ENCODE measurements at regions not wholly inside any gene's neighbourhood (a gene's known extent, or its start where the extent isn't known, plus 50 kb on each side); places are given as distances from the start of the nearest gene placed in this dataset.

- Histone ChIP-seq H3K9me3 (replicated peaks; ENCODE audit: control insufficient read depth, insufficient read depth, low read depth, low read length) (no peaks in the 10 kb centered on the region), H3K4me1 (replicated peaks in 1 of 2; ENCODE audit: control insufficient read depth in 2 of 2, insufficient read depth in 2 of 2, low read length in 2 of 2) (no peaks in the 10 kb centered on the region), H3K27ac (ENCODE audit: extremely low read depth, low read depth, low read length) (no peak overlapping the region), H3K27me3 (ENCODE audit: control insufficient read depth in 2 of 2, insufficient read depth in 2 of 2, low read length in 2 of 2) (no peaks in the 10 kb centered on the region), H4K20me1 (replicated peaks; ENCODE audit: control insufficient read depth, insufficient read depth, low read length) (no peaks in the 10 kb centered on the region), H3K4me2 (ENCODE audit: insufficient read depth, low read length) (no peak overlapping the region), H3K4me3 (no peak overlapping the region), H3K36me3 (ENCODE audit: control insufficient read depth, insufficient read depth, low read length) (no peaks in the 10 kb centered on the region), H2AFZ (ENCODE audit: low read depth, low read length) (no peak overlapping the region), H3K79me2 (ENCODE audit: control insufficient read depth, insufficient read depth, low read length) (no peaks in the 10 kb centered on the region), H3K9me1 (ENCODE audit: control insufficient read depth, insufficient read depth, low read length) (no peaks in the 10 kb centered on the region), H3K9ac (ENCODE audit: insufficient read depth in 1 of 2, low read depth in 2 of 2, low read length in 2 of 2) (no peak overlapping the region)
- CTCF ChIA-PET (ENCODE audit: low intra/inter-chr PET ratio): no interaction called here
- DNase-seq (ENCODE audit: extremely low read depth in 1 of 4, low spot score in 3 of 4) (no peak), ATAC-seq (no peak), FAIRE-seq (no peak)
- TF ChIP-seq KLF16 (IDR thresholded peaks at IDR 0.05) (no peak), MCM5 (IDR thresholded peaks at IDR 0.05; ENCODE audit: low read depth) (no peak)
- intact Hi-C loops (cut with micrococcal nuclease) (no loop called here), in situ Hi-C loops (cut with MboI) (no loop called here)
- no TSS peak for BruUV-seq (replicated peaks)
- POLR2A ChIA-PET: no interaction called here
Observed at GRCh38 chr3:111311126-111311525, 230.9 kb upstream of the CD96 start.

- in situ Hi-C loops (cut with MboI): no loop called here
- BruUV-seq (replicated peaks): no TSS peak
- no peaks in the 10 kb centered on the region for H4K20me1 ChIP-seq (replicated peaks; ENCODE audit: control insufficient read depth, insufficient read depth, low read length)
- H3K9me3 ChIP-seq (replicated peaks; ENCODE audit: control insufficient read depth, insufficient read depth, low read depth, low read length): no peaks in the 10 kb centered on the region
- intact Hi-C loops (cut with micrococcal nuclease): no loop called here
- H3K27me3 ChIP-seq (ENCODE audit: control insufficient read depth in 2 of 2, insufficient read depth in 2 of 2, low read length in 2 of 2): no peaks in the 10 kb centered on the region
- 0% methylated on average over 2 of the region's 2 CpGs for WGBS (ENCODE audit: insufficient coverage, low coverage, missing lambda C conversion rate)
- H3K27ac ChIP-seq (ENCODE audit: extremely low read depth, low read depth, low read length): no peak overlapping the region
- DNase-seq (ENCODE audit: extremely low read depth in 1 of 4, low spot score in 3 of 4) (no peak), ATAC-seq (no peak), FAIRE-seq (no peak)
- TF ChIP-seq SRSF9 (IDR thresholded peaks at IDR 0.05; ENCODE audit: borderline replicate concordance, low read depth, low read length): no peak
- no peak for TF ChIP-seq PURB (CRISPR knock-in tag; IDR thresholded peaks at IDR 0.05; ENCODE audit: low read depth)
- TF ChIP-seq PTBP1 (IDR thresholded peaks at IDR 0.05; ENCODE audit: low read depth, low read length): no peak
- no peak for TF ChIP-seq MCM2 (IDR thresholded peaks at IDR 0.05; ENCODE audit: low read depth)
- TF ChIP-seq KLF6 (CRISPR knock-in tag; IDR thresholded peaks at IDR 0.05; ENCODE audit: borderline replicate concordance): no peak
- H3K9ac ChIP-seq (ENCODE audit: insufficient read depth in 1 of 2, low read depth in 2 of 2, low read length in 2 of 2): no peak overlapping the region
- H3K9me1 ChIP-seq (ENCODE audit: control insufficient read depth, insufficient read depth, low read length): no peaks in the 10 kb centered on the region
- no peak overlapping the region for H3K4me2 ChIP-seq (ENCODE audit: insufficient read depth, low read length)
- no peaks in the 10 kb centered on the region for H3K36me3 ChIP-seq (ENCODE audit: control insufficient read depth, insufficient read depth, low read length)
- H3K4me3 ChIP-seq: no peak overlapping the region
- no peaks in the 10 kb centered on the region for H3K79me2 ChIP-seq (ENCODE audit: control insufficient read depth, insufficient read depth, low read length)
- no peaks in the 10 kb centered on the region for H3K4me1 ChIP-seq (replicated peaks in 1 of 2; ENCODE audit: control insufficient read depth in 2 of 2, insufficient read depth in 2 of 2, low read length in 2 of 2)
- POLR2A ChIA-PET: no interaction called here
- CTCF ChIA-PET (ENCODE audit: low intra/inter-chr PET ratio): no interaction called here
- no peak overlapping the region for H2AFZ ChIP-seq (ENCODE audit: low read depth, low read length)
Observed at GRCh38 chr3:111311709-111312235, 230.2 kb upstream of the CD96 start.
